Ectodermal cell (in vitro differentiated cells): ENCODE measurements at regions not wholly inside any gene's neighbourhood (a gene's known extent, or its start where the extent isn't known, plus 50 kb on each side); places are given as distances from the start of the nearest gene placed in this dataset.
A peak's percentile ranks its signal among the peaks of the same experiment; 100 is the strongest.

Experiments used
- H3K27ac ChIP-seq: 2 replicates; pipeline ENCODE4 v1.7.0; 2013; ENCODE audit warnings: mild to moderate bottlenecking, low read depth, low read length; ENCODE audit not compliant: insufficient read depth, poor library complexity, severe bottlenecking
- H3K27me3 ChIP-seq: 2 replicates; pipeline ENCODE4 v1.7.0; 2013; ENCODE audit warnings: mild to moderate bottlenecking, low read length; ENCODE audit not compliant: insufficient read depth, control insufficient read depth, poor library complexity, severe bottlenecking
- H3K36me3 ChIP-seq: one replicate; pipeline ENCODE4 v1.7.0; 2013; ENCODE audit warnings: low read length; ENCODE audit not compliant: control insufficient read depth, insufficient read depth
- H3K4me1 ChIP-seq: one replicate; pipeline ENCODE4 v1.7.0; 2013; ENCODE audit warnings: low read length; ENCODE audit not compliant: control insufficient read depth, insufficient read depth
- H3K4me3 ChIP-seq: 2 replicates; pipeline ENCODE4 v1.7.0; 2013; ENCODE audit warnings: low read depth, low read length, control low read depth; ENCODE audit not compliant: insufficient read depth
- H3K9me3 ChIP-seq: 2 replicates; pipeline ENCODE4 v1.7.0; 2013; ENCODE audit warnings: mild to moderate bottlenecking, low read length, moderate library complexity; ENCODE audit not compliant: control insufficient read depth
- WGBS, 2 experiments: methylation state at CpG; one replicate each; pipeline ENCODE4 v1.1.7; 2013; ENCODE audit warnings: missing lambda C conversion rate in 2 of 2; 5-methylcytosine and 5-hydroxymethylcytosine counted together

GRCh38 chr7:12456506-12456905 lies 52.8 kb upstream of the VWDE start:
- no peaks in the 10 kb centered on the region for H3K9me3 ChIP-seq
- no peak overlapping the region for H3K27ac ChIP-seq
- no peaks in the 10 kb centered on the region for H3K36me3 ChIP-seq
- no peaks in the 10 kb centered on the region for H3K4me1 ChIP-seq
- 90 to 92% methylated on average over 1 of the region's 1 CpG for WGBS, 2 experiments
- H3K4me3 ChIP-seq, result no peak overlapping the region
- H3K27me3 ChIP-seq, result no peaks in the 10 kb centered on the region

GRCh38 chr7:12458520-12459131 lies 55.0 kb upstream of the VWDE start:
- H3K36me3 ChIP-seq, result no peaks in the 10 kb centered on the region
- no peaks in the 10 kb centered on the region for H3K4me1 ChIP-seq
- H3K9me3 ChIP-seq, result no peaks in the 10 kb centered on the region
- no peak overlapping the region for H3K4me3 ChIP-seq
- no peaks in the 10 kb centered on the region for H3K27me3 ChIP-seq
- WGBS, 2 experiments, result 100% methylated on average over 1 of the region's 4 CpGs; no CpG with 5 or more reads in 1 of the 2 experiments
- no peak overlapping the region for H3K27ac ChIP-seq

GRCh38 chr7:12467837-12468236 lies 64.2 kb upstream of the VWDE start:
- H3K27me3 ChIP-seq, result no peaks in the 10 kb centered on the region
- no CpG with 5 or more reads among the region's 1 CpG for WGBS, 2 experiments

GRCh38 chr7:12469568-12469967 lies 65.9 kb upstream of the VWDE start:
- Histone ChIP-seq H3K27ac (no peak overlapping the region), H3K27me3 (no peaks in the 10 kb centered on the region), H3K9me3 (no peaks in the 10 kb centered on the region), H3K36me3 (no peaks in the 10 kb centered on the region), H3K4me1 (no peaks in the 10 kb centered on the region), H3K4me3 (no peak overlapping the region)
- WGBS, 2 experiments, result 90 to 93% methylated on average over 5 of the region's 5 CpGs

More at GRCh38 chr7:12467837-12468236, 64.2 kb upstream of the VWDE start:
- Histone ChIP-seq H3K4me3 (no peak overlapping the region), H3K4me1 (no peaks in the 10 kb centered on the region), H3K36me3 (no peaks in the 10 kb centered on the region), H3K27ac (no peak overlapping the region), H3K9me3 (no peaks in the 10 kb centered on the region)

- Histone ChIP-seq H3K27me3 (no peaks in the 10 kb centered on the region), H3K4me3 (no peak overlapping the region), H3K4me1 (peaks cover 3% of the 10 kb centered on the region), H3K27ac (no peak overlapping the region), H3K9me3 (no peaks in the 10 kb centered on the region), H3K36me3 (no peaks in the 10 kb centered on the region)
- 96 to 98% methylated on average over 29 of the region's 29 CpGs for WGBS, 2 experiments
Observed at GRCh38 chr7:12470930-12471329, 67.3 kb upstream of the VWDE start.

- Histone ChIP-seq H3K4me1 (peaks cover 5% of the 10 kb centered on the region), H3K27ac (no peak overlapping the region), H3K27me3 (no peaks in the 10 kb centered on the region), H3K4me3 (no peak overlapping the region), H3K36me3 (no peaks in the 10 kb centered on the region), H3K9me3 (no peaks in the 10 kb centered on the region)
- 93 to 94% methylated on average over 2 of the region's 4 CpGs for WGBS, 2 experiments
Observed at GRCh38 chr7:12474035-12474434, 70.4 kb upstream of the VWDE start.

- Histone ChIP-seq H3K4me1 (peaks cover 5% of the 10 kb centered on the region), H3K4me3 (no peak overlapping the region), H3K9me3 (no peaks in the 10 kb centered on the region), H3K27ac (peak overlapping the region; percentile 12), H3K36me3 (no peaks in the 10 kb centered on the region), H3K27me3 (no peaks in the 10 kb centered on the region)
- 77 to 82% methylated on average over 6 of the region's 6 CpGs for WGBS, 2 experiments
Observed at GRCh38 chr7:12475362-12476063, 71.8 kb upstream of the VWDE start.

GRCh38 chr7:12477620-12478019 lies 74.0 kb upstream of the VWDE start:
- Histone ChIP-seq H3K36me3 (no peaks in the 10 kb centered on the region), H3K4me3 (no peak overlapping the region), H3K4me1 (peaks cover 5% of the 10 kb centered on the region), H3K27me3 (no peaks in the 10 kb centered on the region), H3K27ac (no peak overlapping the region), H3K9me3 (no peaks in the 10 kb centered on the region)
- 100% methylated on average over 2 of the region's 3 CpGs for WGBS, 2 experiments

- no peaks in the 10 kb centered on the region for H3K36me3 ChIP-seq
- WGBS, 2 experiments, result 90 to 95% methylated on average over 2 of the region's 3 CpGs
Observed at GRCh38 chr7:12481722-12482121, 78.1 kb upstream of the VWDE start.

GRCh38 chr7:12485845-12486244 lies 82.2 kb upstream of the VWDE start:
- H3K27me3 ChIP-seq, result no peaks in the 10 kb centered on the region
- 77 to 78% methylated on average over 1 to 2 of the region's 2 CpGs for WGBS, 2 experiments
- H3K36me3 ChIP-seq, result no peaks in the 10 kb centered on the region
- no peaks in the 10 kb centered on the region for H3K4me1 ChIP-seq
- no peaks in the 10 kb centered on the region for H3K9me3 ChIP-seq
- no peak overlapping the region for H3K4me3 ChIP-seq
- no peak overlapping the region for H3K27ac ChIP-seq

More at GRCh38 chr7:12481722-12482121, 78.1 kb upstream of the VWDE start:
- no peaks in the 10 kb centered on the region for H3K27me3 ChIP-seq
- no peak overlapping the region for H3K4me3 ChIP-seq
- H3K4me1 ChIP-seq, result no peaks in the 10 kb centered on the region
- no peak overlapping the region for H3K27ac ChIP-seq
- no peaks in the 10 kb centered on the region for H3K9me3 ChIP-seq
